ENCODE measurements at regions not wholly inside any gene's neighbourhood (a gene's known extent, or its start where the extent isn't known, plus 50 kb on each side); places are given as distances from the start of the nearest gene placed in this dataset.

DNA sequence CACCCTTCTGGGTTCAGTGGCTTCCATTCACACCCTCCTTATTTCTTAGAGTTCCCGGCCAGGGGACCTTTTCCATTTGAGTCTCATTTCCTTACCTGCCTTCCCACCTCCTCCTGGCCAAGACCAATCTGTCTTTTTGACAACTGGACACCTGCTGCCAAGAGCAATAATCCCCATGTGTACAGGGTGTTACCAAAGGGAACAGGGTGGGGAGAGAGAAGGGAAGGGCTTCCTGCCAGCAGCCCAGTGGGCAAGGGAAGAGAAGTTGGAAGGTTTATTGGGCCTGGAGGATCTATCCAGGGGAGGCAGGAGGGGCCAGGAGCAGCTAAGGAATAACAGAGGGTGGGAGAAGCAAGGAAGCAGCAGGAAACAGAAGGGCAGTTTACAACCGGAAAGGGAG is 346.2 kb downstream of the C12orf75 start:
- no peak for TF ChIP-seq YBX1 (IDR thresholded peaks at IDR 0.05)
- TF ChIP-seq NFYB (IDR thresholded peaks at IDR 0.05; ENCODE audit: insufficient read depth, low read depth, low read length): no peak
- TF ChIP-seq, protein P1, sequence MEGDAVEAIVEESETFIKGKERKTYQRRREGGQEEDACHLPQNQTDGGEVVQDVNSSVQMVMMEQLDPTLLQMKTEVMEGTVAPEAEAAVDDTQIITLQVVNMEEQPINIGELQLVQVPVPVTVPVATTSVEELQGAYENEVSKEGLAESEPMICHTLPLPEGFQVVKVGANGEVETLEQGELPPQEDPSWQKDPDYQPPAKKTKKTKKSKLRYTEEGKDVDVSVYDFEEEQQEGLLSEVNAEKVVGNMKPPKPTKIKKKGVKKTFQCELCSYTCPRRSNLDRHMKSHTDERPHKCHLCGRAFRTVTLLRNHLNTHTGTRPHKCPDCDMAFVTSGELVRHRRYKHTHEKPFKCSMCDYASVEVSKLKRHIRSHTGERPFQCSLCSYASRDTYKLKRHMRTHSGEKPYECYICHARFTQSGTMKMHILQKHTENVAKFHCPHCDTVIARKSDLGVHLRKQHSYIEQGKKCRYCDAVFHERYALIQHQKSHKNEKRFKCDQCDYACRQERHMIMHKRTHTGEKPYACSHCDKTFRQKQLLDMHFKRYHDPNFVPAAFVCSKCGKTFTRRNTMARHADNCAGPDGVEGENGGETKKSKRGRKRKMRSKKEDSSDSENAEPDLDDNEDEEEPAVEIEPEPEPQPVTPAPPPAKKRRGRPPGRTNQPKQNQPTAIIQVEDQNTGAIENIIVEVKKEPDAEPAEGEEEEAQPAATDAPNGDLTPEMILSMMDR (IDR thresholded peaks at IDR 0.05 in 2 of 3, conservative IDR thresholded peaks at IDR 0.05 in 1 of 3; ENCODE audit: control insufficient read depth in 2 of 3, extremely low read depth in 1 of 3, insufficient read depth in 1 of 3, low read depth in 3 of 3, low read length in 3 of 3): no peak
- no peak for TF ChIP-seq SMAD5 (IDR thresholded peaks at IDR 0.05; ENCODE audit: low read depth)
- no peak for TF ChIP-seq ZNF592 (IDR thresholded peaks at IDR 0.05)
- TF ChIP-seq TCF7 (IDR thresholded peaks at IDR 0.05; ENCODE audit: borderline replicate concordance): no peak
- TF ChIP-seq POLR2A (IDR thresholded peaks at IDR 0.05; ENCODE audit: low read depth, low read length): no peak
